HCT116 (cell line): ENCODE measurements at regions not wholly inside any gene's neighbourhood (a gene's known extent, or its start where the extent isn't known, plus 50 kb on each side); places are given as distances from the start of the nearest gene placed in this dataset.

Experiments used
- ATAC-seq: fragments of 200-7000 bp; cut with Tn5 transposase; 2 replicates; pipeline ENCODE4 v1.9.1; 2020; ENCODE audit warnings: mild to moderate bottlenecking, moderate library complexity
- BruUV-seq: library from RNA; stranded (reverse); fragments of 400-500 nt; replicated peaks from 2 replicates; lab custom pipeline; 2021; lab: Mats Ljungman, UMichigan
- CTCF ChIA-PET: fragments of 300-600 bp; sonication (Branson Sonifier 250); formaldehyde crosslinking; loops from one replicate; lab custom pipeline; 2021; ENCODE audit warnings: antibody characterized with exemption; lab: Charles Lee
- POLR2A ChIA-PET: fragments of 300-600, 350-600 bp; sonication (Branson Sonifier 250); formaldehyde crosslinking; loops from one replicate; lab custom pipeline; 2021; ENCODE audit warnings: antibody characterized with exemption; lab: Charles Lee
- RAD21 ChIA-PET, 2 experiments: fragments of 300-600 bp; sonication (Branson Sonifier 250); formaldehyde crosslinking; loops; one replicate each; lab custom pipeline; 2023; ENCODE audit warnings: low total read pairs in 2 of 2; ENCODE audit not compliant: uncharacterized antibody in 2 of 2, unreplicated experiment in 2 of 2, low non-redundant PET in 1 of 2; lab: Charles Lee
- DNase-seq: peaks from one replicate; pipeline ENCODE4 v3.0.0-alpha.2; 2010; ENCODE audit warnings: low read depth, low spot score
- H2AFZ ChIP-seq: fragments of 200-600 bp; shearing (Covaris generic), sonication (generic); 2 replicates; pipeline ENCODE4 v1.6.1; 2017; ENCODE audit warnings: low read depth, mixed run types, mixed read lengths, antibody characterized with exemption, low read length; ENCODE audit not compliant: poor library complexity, severe bottlenecking
- H3K27ac ChIP-seq: 2 replicates; pipeline ENCODE4 v1.5.1; 2012; ENCODE audit warnings: low read depth, low read length
- H3K27me3 ChIP-seq: fragments of 200-600 bp; sonication (generic); 2 replicates; pipeline ENCODE4 v1.6.1; 2016; ENCODE audit warnings: mixed run types, low read length, mixed read lengths; ENCODE audit not compliant: insufficient read depth
- H3K36me3 ChIP-seq, 2 experiments: fragments of 200-500 bp in 1 of 2; fragments of 200-600 bp in 1 of 2; sonication (Bioruptor generic) in 1 of 2; sonication (generic) in 1 of 2; 2 replicates each; pipeline versions ENCODE4 v1.5.1 to v1.6.1; 2014 to 2016; ENCODE audit warnings: low read length in 2 of 2, inconsistent platforms in 1 of 2, mixed read lengths in 1 of 2, mixed run types in 1 of 2; ENCODE audit not compliant: insufficient read depth in 2 of 2, control insufficient read depth in 1 of 2
- H3K4me1 ChIP-seq, 2 experiments: fragments of 200-600 bp in 1 of 2; sonication (generic) in 1 of 2; 2 replicates each; pipeline versions ENCODE4 v1.5.1 to v1.6.1; 2012 to 2017; ENCODE audit warnings: low read length in 2 of 2, inconsistent platforms in 1 of 2, mild to moderate bottlenecking in 1 of 2, mixed read lengths in 1 of 2, mixed run types in 1 of 2, moderate library complexity in 1 of 2; ENCODE audit not compliant: insufficient read depth in 2 of 2, control insufficient read depth in 1 of 2
- H3K4me2 ChIP-seq: fragments of 200-600 bp; sonication (generic); 2 replicates; pipeline ENCODE4 v1.6.1; 2017; ENCODE audit warnings: mixed run types, low read length, mixed read lengths
- H3K4me3 ChIP-seq, 2 experiments: fragments of 200-600 bp in 1 of 2; sonication (generic) in 1 of 2; replicated peaks in 1 of 2; 2 replicates each; pipeline ENCODE4 v1.5.1; 2011 to 2016; ENCODE audit warnings: low read length in 2 of 2, control low read depth in 1 of 2, low read depth in 1 of 2, mild to moderate bottlenecking in 1 of 2, mixed read lengths in 1 of 2, mixed run types in 1 of 2
- H3K79me2 ChIP-seq: fragments of 200-600 bp; sonication (generic); 2 replicates; pipeline ENCODE4 v1.6.1; 2017; ENCODE audit warnings: mild to moderate bottlenecking, mixed run types, low read length, moderate library complexity, mixed read lengths; ENCODE audit not compliant: insufficient read depth
- H3K9ac ChIP-seq: fragments of 200-600 bp; sonication (generic); 2 replicates; pipeline ENCODE4 v1.6.1; 2016; ENCODE audit warnings: low read length, mixed read lengths
- H3K9me2 ChIP-seq: fragments of 200-600 bp; sonication (generic), shearing (Covaris generic); 2 replicates; pipeline ENCODE4 v1.6.1; 2017; ENCODE audit warnings: mixed run types, mild to moderate bottlenecking, moderate library complexity; ENCODE audit not compliant: insufficient read depth
- H3K9me3 ChIP-seq, 2 experiments: fragments of 200-500 bp in 1 of 2; fragments of 200-600 bp in 1 of 2; sonication (Bioruptor generic) in 1 of 2; sonication (generic) in 1 of 2; 2 replicates each; pipeline ENCODE4 v1.6.1; 2014 to 2017; ENCODE audit warnings: low read length in 2 of 2, mixed read lengths in 2 of 2, inconsistent platforms in 1 of 2, low read depth in 1 of 2, mild to moderate bottlenecking in 1 of 2, mixed run types in 1 of 2, moderate library complexity in 1 of 2; ENCODE audit not compliant: control insufficient read depth in 1 of 2, insufficient read depth in 1 of 2
- H4K20me1 ChIP-seq: fragments of 200-600 bp; sonication (generic), shearing (Covaris generic); 2 replicates; pipeline ENCODE4 v1.6.1; 2017; ENCODE audit warnings: mixed run types, mild to moderate bottlenecking, moderate library complexity; ENCODE audit not compliant: insufficient read depth
- CBX3 ChIP-seq: IDR thresholded peaks from 2 replicates; pipeline ENCODE4 v1.6.1; 2012; ENCODE audit warnings: low read depth
- EGR1 ChIP-seq: IDR thresholded peaks from 2 replicates; pipeline ENCODE4 v1.6.1; 2012; ENCODE audit warnings: low read depth
- ELF1 ChIP-seq: IDR thresholded peaks from 2 replicates; pipeline ENCODE4 v1.6.1; 2012; ENCODE audit warnings: low read depth, borderline replicate concordance
- EZH2 ChIP-seq: fragments of 200-600 bp; sonication (generic); IDR thresholded peaks from 2 replicates; pipeline ENCODE4 v1.6.1; 2017; ENCODE audit warnings: antibody characterized with exemption, mixed run types
- EZH2phosphoT487 ChIP-seq: fragments of 200-600 bp; IDR thresholded peaks from 2 replicates; pipeline ENCODE4 v1.6.1; 2018; ENCODE audit warnings: antibody characterized with exemption, borderline replicate concordance
- JUND ChIP-seq: IDR thresholded peaks from 2 replicates; pipeline ENCODE4 v1.6.1; 2012
- MAX ChIP-seq: IDR thresholded peaks from 2 replicates; pipeline ENCODE4 v1.6.1; 2012
- POLR2A ChIP-seq: IDR thresholded peaks from 2 replicates; pipeline ENCODE4 v1.7.0; 2011; ENCODE audit warnings: borderline replicate concordance; ENCODE audit not compliant: insufficient read depth, insufficient read length; ENCODE audit errors: extremely low read depth
- POLR2AphosphoS5 ChIP-seq: IDR thresholded peaks from 2 replicates; pipeline ENCODE4 v1.6.1; 2011; ENCODE audit warnings: mild to moderate bottlenecking, low read depth, low read length, moderate library complexity
- RAD21 ChIP-seq: IDR thresholded peaks from 2 replicates; pipeline ENCODE4 v1.6.1; 2012; ENCODE audit warnings: low read depth, mild to moderate bottlenecking
- REST ChIP-seq: IDR thresholded peaks from 2 replicates; pipeline ENCODE4 v1.6.1; 2012; ENCODE audit warnings: low read depth
- SP1 ChIP-seq: IDR thresholded peaks from 2 replicates; pipeline ENCODE4 v1.6.1; 2012; ENCODE audit warnings: low read depth
- SRF ChIP-seq: IDR thresholded peaks from 2 replicates; pipeline ENCODE4 v1.6.1; 2012; ENCODE audit warnings: low read depth
- TCF7L2 ChIP-seq: IDR thresholded peaks from 2 replicates; pipeline ENCODE4 v1.7.0; 2011; ENCODE audit warnings: borderline replicate concordance, inconsistent platforms; ENCODE audit not compliant: insufficient read depth, insufficient read length; ENCODE audit errors: extremely low read depth
- YY1 ChIP-seq: IDR thresholded peaks from 2 replicates; pipeline ENCODE4 v1.6.1; 2011; ENCODE audit warnings: low read length, low read depth, moderate library complexity, mild to moderate bottlenecking; ENCODE audit not compliant: insufficient replicate concordance; ENCODE audit errors: extremely low read depth
- intact Hi-C: fragments of 100-400 bp; cut with micrococcal nuclease; formaldehyde crosslinking; loops from 2 replicates; pipeline ENCODE4 v1.10.0; 2022

GRCh38 chr2:41695198-41696113, 352.4 kb upstream of the PKDCC start:
- Histone ChIP-seq H3K79me2 (no peaks in the 10 kb centered on the region), H3K9me3 (no peaks in the 10 kb centered on the region), H3K36me3 (no peaks in the 10 kb centered on the region), H3K4me3 (no peak overlapping the region), H3K4me1 (no peaks in the 10 kb centered on the region), H3K27me3 (peaks cover 7% of the 10 kb centered on the region; the same call in 1 of the 2 replicates), H3K9ac (no peak overlapping the region), H2AFZ (no peak overlapping the region), H4K20me1 (no peaks in the 10 kb centered on the region), H3K4me2 (no peak overlapping the region), H3K27ac (no peak overlapping the region), H3K9me2 (no peaks in the 10 kb centered on the region)
- intact Hi-C loops, result loop anchor here (10.0 kb wide), 1 partner anchor 1451 kb away; no protein-coding TSS in a partner anchor
- no peak for ATAC-seq
- ChIA-PET POLR2A (no interaction called here), CTCF (interaction anchor here (1.4 to 1.5 kb wide), 2 partner anchors 281 to 1782 kb away, joined by 5 to 6 read pairs; no protein-coding TSS in a partner anchor), RAD21 (no interaction called here)
- DNase-seq, result no peak
- no TSS peak for BruUV-seq
- TF ChIP-seq EZH2 (no peak), ELF1 (no peak), TCF7L2 (no peak), EZH2phosphoT487 (no peak), MAX (no peak), SP1 (no peak)

DNA sequence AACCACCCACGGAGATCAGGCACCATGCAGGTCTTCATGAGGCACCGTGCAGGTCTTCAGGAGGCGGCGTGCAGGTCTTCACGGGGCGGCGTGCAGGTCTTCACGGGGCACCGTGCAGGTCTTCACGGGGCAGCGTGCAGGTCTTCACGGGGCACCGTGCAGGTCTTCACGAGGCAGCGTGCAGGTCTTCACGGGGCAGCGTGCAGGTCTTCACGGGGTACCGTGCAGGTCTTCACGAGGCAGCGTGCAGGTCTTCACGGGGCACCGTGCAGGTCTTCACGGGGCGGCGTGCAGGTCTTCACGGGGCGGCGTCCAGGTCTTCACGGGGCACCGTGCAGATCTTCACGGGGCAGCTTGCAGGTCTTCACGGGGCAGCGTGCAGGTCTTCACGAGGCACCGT, 350.4 kb upstream of the PKDCC start:
- H3K79me2 ChIP-seq, result no peaks in the 10 kb centered on the region
- no peaks in the 10 kb centered on the region for H3K9me2 ChIP-seq
- H3K9me3 ChIP-seq, result no peaks in the 10 kb centered on the region
- ATAC-seq, result no peak
- ChIA-PET CTCF (interaction anchor here (1.4 to 2.2 kb wide), 2 partner anchors 283 to 1784 kb away, joined by 6 to 19 read pairs (median 17); no protein-coding TSS in a partner anchor), POLR2A (no interaction called here), RAD21 (no interaction called here)
- no peaks in the 10 kb centered on the region for H3K36me3 ChIP-seq
- H3K9ac ChIP-seq, result no peak overlapping the region
- DNase-seq, result no peak
- no peaks in the 10 kb centered on the region for H4K20me1 ChIP-seq
- H3K4me2 ChIP-seq, result no peak overlapping the region
- no peak overlapping the region for H2AFZ ChIP-seq
- H3K4me3 ChIP-seq, result no peak overlapping the region
- peaks cover 7% of the 10 kb centered on the region; the same call in 1 of the 2 replicates for H3K27me3 ChIP-seq
- H3K27ac ChIP-seq, result no peak overlapping the region
- H3K4me1 ChIP-seq, result no peaks in the 10 kb centered on the region
- intact Hi-C loops, result loop anchor here (10.0 kb wide), 1 partner anchor 1453 kb away; no protein-coding TSS in a partner anchor
- no TSS peak for BruUV-seq
- TF ChIP-seq TCF7L2, result no peak
- no peak for TF ChIP-seq EGR1
- TF ChIP-seq SRF, result no peak
- TF ChIP-seq RAD21, result no peak
- TF ChIP-seq JUND, result no peak
- TF ChIP-seq EZH2, result no peak
- TF ChIP-seq REST, result no peak
- no peak for TF ChIP-seq CBX3
- TF ChIP-seq POLR2AphosphoS5, result no peak
- TF ChIP-seq POLR2A, result no peak
- no peak for TF ChIP-seq YY1
